ENCODE measurements at regions not wholly inside any gene's neighbourhood (a gene's known extent, or its start where the extent isn't known, plus 50 kb on each side); places are given as distances from the start of the nearest gene placed in this dataset.
"Not testable (repeated sequence)": the region's sequence is repeated elsewhere in the genome, so short reads cannot be mapped to it uniquely, and the experiment has no call there.

DNA sequence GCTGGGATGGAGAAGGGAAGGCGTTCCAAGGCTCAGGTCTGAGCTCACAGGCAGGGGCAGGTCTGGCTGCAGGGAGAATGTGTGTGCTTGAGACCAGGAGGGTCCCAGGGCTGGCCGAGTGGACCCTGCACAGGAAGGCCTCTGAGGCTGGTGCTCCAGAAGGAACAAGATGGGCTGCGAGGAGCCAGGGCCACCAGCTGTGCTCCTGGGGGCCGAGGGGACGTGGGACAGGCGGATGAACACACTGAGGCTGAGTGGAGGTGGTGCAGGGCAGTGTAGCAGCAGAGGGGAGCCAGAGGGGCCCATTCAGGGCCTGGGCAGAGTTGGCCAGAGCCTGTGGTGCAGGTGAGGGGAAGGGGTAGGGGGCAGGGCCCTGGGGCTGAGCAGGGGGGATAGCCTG, 249.7 kb downstream of the TMEM121 start:
- TF ChIP-seq EZH2 (IDR thresholded peaks at IDR 0.05; ENCODE audit: low read length, missing control alignments): not testable (repeated sequence)
- TF ChIP-seq, protein P1, sequence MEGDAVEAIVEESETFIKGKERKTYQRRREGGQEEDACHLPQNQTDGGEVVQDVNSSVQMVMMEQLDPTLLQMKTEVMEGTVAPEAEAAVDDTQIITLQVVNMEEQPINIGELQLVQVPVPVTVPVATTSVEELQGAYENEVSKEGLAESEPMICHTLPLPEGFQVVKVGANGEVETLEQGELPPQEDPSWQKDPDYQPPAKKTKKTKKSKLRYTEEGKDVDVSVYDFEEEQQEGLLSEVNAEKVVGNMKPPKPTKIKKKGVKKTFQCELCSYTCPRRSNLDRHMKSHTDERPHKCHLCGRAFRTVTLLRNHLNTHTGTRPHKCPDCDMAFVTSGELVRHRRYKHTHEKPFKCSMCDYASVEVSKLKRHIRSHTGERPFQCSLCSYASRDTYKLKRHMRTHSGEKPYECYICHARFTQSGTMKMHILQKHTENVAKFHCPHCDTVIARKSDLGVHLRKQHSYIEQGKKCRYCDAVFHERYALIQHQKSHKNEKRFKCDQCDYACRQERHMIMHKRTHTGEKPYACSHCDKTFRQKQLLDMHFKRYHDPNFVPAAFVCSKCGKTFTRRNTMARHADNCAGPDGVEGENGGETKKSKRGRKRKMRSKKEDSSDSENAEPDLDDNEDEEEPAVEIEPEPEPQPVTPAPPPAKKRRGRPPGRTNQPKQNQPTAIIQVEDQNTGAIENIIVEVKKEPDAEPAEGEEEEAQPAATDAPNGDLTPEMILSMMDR (conservative IDR thresholded peaks at IDR 0.05 in 1 of 2, IDR thresholded peaks at IDR 0.05 in 1 of 2; ENCODE audit: low read depth in 1 of 2, low read length in 2 of 2): not testable (repeated sequence)
